ENCODE measurements at regions not wholly inside any gene's neighbourhood (a gene's known extent, or its start where the extent isn't known, plus 50 kb on each side); places are given as distances from the start of the nearest gene placed in this dataset.

DNA sequence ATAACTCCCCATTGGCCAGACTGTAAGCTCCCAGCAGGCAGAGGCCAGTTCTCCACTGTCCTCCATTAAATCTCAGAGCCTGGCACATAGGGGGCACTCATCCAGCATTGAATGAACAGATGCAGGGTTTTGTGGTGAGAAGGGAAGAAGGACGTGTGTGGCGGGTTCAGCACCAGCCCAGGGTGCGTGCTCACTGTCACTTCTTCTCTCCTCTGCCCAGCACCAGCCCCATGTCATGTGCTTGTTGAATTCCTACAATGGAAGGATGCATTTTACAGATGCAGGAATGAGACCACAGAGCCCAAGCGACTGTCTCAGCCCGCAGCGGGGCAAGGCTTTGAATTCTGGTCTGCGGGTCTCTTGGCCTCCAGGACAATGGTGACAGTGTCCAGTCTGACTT, 149.9 kb downstream of the CEBPB start:
- no peak for DNase-seq (ENCODE audit: low read depth in 1 of 2, low spot score in 1 of 2)

DNA sequence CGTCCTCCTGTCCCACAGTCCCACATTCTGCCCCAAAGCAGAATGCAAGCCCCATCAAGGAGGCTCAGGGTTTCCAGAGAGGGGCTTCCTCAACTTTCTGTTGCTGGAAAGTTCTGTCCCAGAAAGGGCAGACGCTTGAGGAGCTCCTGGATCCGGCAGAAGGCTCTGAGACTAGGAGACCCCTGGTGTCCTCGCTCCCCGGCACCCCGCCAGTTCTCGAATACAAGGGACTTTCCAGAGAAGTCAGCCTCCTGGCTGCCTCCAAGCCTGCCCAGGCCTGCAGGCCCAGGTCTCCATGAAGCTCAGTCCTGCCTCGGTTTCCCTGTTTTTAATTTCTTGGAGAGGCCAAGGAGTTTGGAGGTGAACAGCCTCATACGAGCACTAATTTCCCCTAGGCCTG, 150.4 kb downstream of the CEBPB start:
- DNase-seq (ENCODE audit: low read depth in 1 of 2, low spot score in 1 of 2), result no peak

DNA sequence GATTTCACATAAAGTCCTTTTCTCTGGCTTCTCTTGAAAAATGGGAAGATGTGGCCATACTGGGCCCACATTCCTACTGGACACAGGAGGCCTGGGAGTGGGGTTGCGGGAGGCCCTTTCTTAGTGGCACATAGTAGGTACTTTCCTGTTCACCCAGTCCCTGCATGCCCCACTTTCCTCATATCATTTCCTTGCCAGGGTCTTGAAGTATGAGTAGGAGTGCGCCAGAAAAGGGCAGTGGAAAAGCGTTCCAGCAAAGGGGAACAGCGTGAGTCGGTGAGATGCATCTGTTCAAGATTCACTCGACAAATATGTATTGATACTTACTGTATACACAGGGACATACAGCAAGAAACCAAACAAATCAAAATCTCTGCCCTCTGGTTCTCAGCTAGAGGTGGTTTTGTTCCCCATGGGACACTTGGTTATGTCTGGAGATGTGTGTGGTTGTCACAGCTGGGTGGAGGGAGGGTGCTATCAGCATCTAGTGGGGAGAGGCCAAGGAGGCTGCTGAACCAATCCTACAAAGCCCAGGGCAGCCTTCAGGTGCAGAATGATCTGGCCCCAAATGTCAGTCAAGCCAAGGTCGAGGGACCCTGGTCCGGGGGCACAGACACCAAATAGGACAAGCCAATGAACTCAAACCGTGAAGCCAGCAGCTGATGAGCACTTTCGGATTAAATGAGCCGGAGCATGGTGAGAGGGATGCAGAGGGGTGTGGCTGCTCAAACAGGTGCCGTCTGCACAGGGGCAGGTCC, 151.4 kb downstream of the CEBPB start:
- DNase-seq (ENCODE audit: low read depth in 1 of 2, low spot score in 1 of 2), result no peak

DNA sequence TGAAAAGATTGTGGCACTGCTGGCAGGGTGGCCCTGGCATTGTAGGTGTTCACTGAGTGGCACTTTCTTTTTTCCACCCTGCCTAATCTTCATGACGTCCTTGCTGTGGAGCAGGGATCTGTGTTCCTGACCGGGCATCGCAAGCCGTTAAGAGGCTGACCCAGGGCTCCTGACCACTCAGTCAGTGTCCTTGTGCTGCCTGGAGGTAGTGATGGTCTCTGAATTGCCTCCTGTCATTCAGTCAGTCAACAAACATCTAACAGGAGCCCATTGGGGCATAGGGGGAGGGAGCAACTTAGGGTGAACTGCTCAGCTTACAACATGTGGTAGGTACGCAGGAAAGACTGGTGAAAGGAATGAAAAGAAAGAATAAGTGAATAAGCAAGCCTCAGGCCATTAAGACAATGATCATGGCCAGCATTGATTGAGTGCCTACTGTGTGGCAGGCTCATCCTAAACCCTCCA, 152.0 kb downstream of the CEBPB start:
- no peak for DNase-seq (ENCODE audit: low read depth in 1 of 2, low spot score in 1 of 2)

DNA sequence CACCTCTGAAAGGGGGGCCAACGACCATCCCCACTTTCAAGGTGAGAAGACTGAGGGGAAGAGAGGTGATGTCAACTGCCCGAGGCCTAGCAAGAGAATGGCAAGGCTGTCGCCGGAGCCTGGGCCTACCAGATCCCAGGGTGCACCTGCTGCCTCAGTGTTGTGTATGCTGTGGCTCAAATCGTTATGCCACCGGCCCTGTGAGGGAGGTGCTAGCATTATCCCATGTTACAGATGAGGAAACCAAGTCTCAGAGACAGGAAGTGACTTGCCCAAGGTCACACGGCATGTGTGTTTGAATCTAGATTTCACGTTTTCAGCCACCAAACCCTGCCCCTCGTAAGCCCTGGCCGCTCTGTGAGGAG, 152.5 kb downstream of the CEBPB start:
- no peak for DNase-seq (ENCODE audit: low read depth in 1 of 2, low spot score in 1 of 2)

DNA sequence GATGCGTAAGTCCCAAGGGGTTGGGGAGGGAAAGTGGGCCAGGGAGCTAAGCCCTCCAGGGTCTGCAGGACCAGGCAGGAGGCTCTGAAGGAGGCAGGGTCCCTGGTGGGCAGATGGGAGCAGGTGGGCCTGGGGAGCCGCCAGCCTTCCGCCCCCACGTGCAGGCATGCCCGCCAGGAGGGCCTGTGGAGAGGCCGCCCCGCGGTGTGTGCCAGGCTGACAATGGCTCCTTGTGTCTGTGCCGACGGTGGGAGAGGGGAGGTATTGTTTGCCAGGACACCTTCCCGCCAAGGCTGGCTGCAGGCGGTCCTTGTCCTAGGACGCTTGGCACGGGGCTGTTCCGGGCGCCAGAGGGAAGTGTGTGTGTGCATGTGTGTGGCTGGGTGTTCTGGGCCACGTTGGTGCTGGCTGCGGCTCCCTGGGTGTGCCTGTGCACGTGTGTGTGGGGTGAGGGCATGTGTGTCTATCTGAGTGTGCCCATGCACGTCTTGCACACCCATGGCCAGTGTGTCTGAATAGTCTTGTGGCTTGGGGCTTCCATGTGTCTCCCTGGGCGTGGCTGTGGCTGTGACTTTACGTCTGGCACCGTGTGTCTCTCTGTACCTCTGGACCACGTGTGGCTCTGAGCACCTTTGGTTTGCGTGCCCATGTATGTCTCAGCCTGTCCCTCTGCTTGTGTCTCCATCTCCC, 153.0 kb downstream of the CEBPB start:
- DNase-seq (ENCODE audit: low read depth in 1 of 2, low spot score in 1 of 2), result no peak

DNA sequence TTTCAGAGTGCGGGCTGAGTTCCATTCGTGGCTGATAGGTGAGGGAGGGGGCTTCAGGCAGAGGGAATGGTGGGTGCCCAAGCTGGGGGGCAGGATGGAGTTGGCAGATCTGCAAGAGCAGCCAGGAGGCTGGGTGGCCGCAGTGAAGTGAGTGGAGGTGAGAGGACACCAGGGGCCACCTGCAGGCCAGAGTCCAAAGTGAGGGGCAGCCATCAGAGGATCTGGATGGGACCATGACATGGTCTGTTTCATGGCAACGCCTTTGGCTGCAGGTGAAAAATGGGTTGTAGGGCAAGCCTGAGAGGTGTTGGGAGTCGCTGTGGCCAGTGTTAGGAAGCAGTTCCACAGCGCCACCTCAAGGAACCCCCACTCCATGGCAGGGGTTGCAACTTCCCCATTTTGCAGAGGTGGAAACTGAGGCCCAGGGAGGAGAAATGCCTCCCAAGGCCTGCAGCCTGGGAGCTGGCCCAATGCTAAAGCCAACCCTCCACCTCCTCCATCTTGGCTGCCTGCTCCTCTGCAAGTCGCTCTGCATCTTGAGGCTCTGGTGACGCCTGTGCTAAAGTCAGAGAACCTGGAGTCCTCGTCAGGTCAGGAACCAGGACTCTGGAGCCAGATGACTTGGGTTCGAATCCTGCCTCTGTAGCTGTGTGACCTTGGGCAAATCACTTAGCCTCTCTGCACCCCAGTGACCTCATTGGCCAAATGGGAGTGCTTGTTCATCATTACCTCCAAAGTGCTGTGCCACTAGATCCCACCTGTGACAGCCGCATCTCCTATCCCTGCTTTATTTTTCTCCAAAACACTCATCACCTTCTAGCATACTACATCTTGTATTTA, 153.8 kb downstream of the CEBPB start:
- no peak for DNase-seq (ENCODE audit: low read depth in 1 of 2, low spot score in 1 of 2)

DNA sequence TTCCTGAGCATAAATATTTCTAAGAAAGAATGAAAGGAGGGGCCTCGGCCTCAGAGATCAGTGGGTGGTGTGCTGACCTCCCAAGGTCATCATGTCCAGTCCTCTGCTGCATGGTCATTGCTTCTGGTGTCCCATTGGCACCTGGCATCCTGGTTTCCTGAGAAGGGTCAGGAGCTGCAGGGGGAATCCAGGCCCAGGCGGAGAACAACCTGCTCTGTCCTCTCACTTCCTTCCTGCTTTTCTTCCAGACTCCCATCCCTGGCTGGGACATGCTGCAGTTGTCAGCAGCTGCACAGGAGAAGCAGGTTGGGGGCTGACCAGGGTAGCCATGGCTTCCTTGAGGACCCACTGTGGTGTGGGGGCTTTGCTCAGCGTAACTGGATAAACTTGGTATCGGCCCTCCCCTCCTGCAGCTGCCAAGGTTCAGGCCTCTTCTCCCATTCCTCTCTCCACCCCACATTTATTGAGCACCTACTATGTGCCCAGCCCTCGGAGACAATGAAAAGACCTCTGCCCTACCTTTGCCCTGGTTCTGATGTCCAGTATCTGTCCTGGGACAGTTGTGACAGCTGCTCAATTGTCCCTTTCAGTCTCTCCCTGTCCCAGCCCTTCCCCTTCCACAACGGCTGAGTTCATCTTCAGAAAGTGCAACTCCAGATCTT, 155.2 kb downstream of the CEBPB start:
- DNase-seq (ENCODE audit: low read depth in 1 of 2, low spot score in 1 of 2), result no peak

DNA sequence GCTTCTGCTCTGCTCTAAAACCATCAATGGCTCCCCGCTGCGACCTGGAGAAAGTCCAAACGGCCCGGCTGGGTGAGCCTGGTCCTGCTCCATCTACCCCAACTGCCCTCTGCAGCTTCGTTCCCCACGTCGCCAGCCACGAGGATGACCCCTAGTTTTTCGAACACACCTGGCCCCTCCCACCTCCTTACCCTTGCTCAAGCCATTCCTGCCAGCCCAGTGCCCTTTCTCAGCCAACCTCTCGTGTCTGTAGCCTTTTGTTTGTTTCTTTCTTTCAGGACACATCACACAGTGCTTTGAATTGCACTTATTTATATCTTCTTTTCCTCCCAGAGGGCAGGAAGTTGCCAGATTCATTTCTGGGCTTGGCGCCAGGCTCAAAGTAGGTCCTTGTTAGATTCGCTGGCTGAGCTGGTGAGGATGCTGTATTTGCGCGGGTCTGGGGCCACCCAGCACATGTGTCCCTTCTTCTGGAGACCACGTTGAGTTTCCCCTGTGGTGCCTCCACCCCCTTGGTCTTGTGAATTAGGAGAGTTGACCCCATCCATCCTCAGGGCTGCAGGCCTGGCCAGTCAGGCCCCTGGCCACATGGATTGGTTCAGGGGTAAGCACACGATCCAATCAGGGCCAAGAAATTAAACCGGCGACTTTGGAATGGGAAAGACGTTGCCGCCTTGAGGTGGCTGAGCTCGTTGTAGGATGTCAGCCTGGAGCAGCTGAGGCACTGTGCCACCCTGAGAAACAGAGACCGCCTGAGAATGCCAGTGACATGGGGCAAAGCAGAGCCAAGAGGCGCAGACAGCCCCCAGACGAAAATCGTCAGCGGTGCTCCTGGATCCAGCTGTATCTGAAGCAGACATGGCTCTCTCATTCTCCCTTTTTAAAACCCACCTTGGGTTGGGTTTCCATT, 156.0 kb downstream of the CEBPB start:
- DNase-seq (ENCODE audit: low read depth in 1 of 2, low spot score in 1 of 2), result no peak

DNA sequence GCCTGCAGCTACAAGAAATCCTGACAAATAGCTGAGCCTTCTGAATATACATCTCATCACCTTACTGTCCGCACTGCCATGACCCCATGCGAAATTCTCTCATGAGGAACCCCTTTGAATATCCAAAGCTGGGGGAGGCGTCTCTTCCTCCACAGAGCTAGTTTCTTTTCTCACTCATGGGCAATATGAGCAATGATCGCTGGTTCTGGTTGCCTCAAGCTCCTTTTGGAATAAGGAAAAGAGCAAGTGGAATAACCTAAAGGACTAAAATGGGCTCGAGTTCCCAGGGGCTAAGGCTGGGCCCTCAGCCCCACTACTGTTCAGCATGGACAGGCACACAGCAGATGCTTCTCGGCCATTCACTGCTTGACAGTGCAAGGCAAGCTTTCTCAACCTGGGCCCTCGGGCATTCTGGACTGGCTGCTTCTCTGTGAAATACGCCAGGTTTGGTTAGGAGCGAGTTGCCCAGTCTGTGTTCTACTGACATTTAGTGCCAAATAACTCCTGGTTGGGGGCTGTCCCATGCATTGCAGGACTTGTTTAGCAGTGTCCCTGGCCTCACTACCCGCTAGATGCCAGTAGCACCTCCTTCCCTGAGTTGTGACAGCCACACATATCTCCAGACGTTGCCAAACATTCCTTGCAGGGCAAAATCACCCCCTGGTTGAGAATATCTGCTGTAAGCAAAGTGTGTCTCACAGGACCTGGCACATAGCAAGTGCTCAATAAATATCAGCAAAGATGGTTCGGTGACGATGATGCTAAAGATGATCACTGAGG, 156.8 kb downstream of the CEBPB start:
- DNase-seq (ENCODE audit: low read depth in 1 of 2, low spot score in 1 of 2), result no peak

DNA sequence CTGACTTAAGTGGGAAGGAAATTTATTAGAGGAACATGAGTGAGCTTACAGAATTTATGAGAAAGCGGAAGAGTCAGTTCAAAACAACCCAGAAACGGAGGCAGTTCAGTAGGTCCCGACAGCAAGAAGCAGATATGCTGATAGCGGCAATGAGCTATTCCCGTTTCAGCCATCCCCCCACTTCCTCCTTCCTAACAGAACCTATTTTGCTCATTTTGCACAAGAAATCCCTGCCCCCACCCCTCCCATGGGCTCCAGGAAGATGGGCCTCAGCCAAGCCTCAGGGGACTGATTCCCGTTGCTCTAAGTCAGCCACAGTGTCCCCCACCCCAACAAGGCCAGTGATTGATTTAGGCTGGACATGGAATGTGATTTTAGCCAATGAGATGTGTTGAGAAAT, 157.5 kb downstream of the CEBPB start:
- DNase-seq (ENCODE audit: low read depth in 1 of 2, low spot score in 1 of 2), result no peak

DNA sequence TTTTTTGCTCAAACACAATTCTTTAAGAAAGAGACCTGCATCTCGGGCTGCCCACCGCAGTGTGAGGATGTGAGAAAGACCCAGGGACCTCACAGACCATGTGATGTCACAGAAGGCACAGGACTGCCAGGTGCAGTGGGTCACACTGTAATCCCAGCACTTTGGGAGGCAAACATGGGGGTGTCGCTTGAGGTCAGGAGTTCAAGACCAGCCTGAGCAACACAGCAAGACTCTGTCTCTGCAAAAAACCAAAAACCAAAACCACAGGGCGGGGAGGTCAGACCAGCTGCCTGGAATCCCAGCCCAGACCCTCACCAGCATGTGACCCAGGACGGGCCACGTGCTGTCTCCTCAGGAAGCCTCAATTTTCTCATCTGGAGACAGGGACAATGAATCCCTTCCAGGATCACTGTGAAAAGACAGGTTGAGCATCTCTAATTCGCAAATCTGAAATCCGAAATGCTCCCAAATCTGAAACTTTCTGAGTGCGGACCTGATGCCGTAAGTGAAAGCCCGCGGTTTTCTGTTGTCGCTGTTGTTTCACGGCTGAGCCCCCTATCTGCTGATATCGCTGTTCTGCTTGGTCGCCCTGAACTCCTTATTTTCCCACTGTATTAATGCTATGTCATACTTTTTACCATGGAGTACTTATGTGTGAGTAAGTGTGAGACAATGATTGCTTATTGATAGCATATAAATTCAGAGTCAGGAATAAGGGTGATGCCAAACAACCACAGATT, 159.5 kb upstream of the PTPN1 start:
- no peak for DNase-seq (ENCODE audit: low read depth in 1 of 2, low spot score in 1 of 2)

DNA sequence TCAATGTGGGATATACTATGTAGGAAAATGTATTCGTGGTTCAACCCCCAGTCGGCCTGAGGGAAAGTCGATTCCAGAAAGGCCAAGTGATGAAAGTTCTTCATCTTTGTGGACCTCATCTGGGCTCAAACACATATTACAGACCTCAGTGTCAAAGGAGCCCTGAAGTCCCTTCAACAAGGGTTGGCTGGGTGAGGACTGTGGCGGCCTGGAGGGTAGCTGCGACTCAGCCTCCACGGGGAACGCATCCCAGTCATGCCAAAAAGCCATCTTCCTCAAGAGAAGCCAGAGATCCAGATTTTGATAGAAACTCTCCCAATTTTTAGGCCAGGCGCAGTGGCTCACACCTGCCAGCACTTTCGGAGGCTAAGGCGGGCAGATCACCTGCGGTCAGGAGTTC, 158.6 kb upstream of the PTPN1 start:
- DNase-seq (ENCODE audit: low read depth in 1 of 2, low spot score in 1 of 2), result no peak

DNA sequence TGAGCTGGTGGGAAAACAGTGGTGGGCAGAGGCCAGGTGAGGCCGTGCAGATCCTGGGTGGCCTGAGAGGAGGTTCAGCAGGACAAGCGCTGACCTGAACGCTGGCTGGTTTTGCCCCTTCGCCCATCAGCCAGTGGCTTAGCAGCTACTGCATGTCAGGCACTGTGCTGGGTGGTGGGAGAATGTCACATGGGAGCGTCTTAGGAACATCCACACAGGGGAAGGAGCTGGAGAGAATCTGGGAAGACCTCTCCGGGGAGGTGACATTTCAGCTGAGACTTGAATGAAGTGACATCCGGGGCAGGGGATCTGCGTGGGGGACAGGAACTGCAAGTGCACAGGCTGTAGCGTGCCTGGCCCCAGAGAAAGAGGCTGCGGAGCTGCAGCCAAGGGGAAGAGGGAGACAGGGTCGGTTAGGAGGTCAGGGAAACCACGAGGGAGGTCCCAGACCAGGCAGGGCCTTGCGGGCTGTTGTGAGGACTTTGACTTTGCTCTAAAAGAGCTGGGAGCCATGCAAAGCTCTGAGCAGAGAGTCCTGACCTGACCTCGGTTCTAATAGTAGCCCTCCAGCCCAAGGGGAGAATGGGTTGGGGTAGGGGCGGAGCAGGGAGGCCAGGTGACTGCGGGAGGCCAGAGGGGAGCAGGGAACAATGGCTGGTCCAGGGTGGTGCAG, 156.8 kb upstream of the PTPN1 start:
- DNase-seq (ENCODE audit: low read depth in 1 of 2, low spot score in 1 of 2), result no peak

DNA sequence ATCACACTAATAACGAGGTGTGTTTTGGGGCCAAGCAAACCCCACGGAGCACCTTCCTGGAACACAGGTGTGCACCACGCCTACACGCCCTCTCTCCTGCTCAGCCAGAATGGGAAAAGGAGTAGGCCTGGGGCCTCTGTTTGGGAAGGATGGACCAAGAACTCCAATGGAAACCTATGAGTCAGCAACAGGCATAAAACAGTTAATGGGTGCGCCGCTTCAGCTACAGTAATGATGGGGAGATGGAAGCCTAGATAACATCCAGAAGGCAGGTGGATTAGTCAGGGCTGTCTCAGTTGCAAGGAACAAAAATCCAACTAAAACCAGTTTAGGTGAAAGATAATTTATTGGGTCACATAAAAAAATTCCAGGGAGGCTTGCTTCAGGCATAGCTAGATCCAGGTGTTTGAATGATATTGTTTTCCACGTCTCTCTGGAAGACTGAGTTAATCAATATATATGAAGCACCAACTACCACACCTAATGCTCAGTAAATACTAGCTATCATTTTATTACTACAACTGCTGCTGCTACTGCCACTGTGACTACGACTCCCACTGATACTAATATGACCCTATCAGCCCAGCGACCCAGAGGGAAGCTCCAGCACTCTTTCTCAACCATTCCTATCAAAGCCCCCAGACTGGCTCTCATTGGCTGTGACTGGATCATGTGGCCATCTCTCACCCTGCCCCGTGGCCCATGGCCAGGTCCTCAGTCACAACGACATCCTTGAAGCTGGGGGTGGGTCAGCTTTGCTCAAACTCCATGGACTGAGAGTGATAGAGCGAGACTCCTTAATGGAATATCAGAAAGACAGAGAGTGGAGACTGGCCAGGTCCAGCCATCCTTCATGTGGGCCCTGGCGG, 155.2 kb upstream of the PTPN1 start:
- DNase-seq (ENCODE audit: low read depth in 1 of 2, low spot score in 1 of 2), result no peak

DNA sequence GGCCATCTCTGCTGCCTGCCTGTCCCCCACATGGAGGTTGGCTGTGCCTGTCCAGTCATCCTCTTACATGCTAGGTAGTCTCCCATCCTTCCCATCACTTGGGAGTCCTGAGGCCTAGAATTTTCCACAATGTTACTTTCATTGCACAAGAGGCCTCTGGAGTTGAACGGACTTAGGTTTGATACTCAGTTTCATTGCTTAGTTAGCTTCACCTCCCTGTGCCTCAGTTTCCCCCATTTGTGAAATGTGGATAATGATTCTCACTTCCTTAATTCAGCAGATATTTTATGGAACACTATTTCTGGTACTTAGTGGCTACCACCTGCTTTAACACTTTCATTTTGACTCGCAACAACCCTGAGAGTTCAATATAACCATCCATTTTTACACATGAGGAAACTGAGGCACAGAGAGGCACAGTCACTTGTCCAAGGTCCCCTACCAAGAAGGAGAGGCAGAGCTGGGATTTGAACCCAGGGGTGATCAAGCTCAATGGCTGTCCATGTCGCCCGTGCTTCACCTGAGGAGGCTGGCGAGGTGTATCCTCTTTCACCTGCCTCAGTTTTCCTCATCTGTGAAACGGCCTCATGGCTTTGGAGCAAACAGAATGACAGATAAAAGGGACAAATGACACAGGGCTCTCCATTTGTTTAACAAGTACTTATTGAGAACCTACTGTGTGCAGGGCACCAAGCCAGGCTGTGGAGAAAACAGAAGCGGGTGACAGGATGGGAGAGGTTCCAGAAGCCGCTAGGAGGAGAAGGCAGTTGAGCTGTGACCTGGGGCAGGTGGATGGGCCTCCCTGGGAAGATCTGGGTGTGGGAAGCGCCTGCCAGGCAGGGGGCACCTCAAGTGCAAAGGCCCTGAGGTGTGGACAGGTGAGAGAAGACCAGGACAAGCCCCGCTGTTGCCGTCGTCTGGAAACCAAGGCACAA, 154.3 kb upstream of the PTPN1 start:
- DNase-seq (ENCODE audit: low read depth in 1 of 2, low spot score in 1 of 2), result no peak
